Nucleus accumbens (tissue), 56 donors: ENCODE measurements at regions not wholly inside any gene's neighbourhood (a gene's known extent, or its start where the extent isn't known, plus 50 kb on each side); places are given as distances from the start of the nearest gene placed in this dataset.

Experiments
- DNase-seq, 56 donors: peaks; one replicate each; lab custom pipeline; 2025; lab: John Stamatoyannopoulos, UW

DNA sequence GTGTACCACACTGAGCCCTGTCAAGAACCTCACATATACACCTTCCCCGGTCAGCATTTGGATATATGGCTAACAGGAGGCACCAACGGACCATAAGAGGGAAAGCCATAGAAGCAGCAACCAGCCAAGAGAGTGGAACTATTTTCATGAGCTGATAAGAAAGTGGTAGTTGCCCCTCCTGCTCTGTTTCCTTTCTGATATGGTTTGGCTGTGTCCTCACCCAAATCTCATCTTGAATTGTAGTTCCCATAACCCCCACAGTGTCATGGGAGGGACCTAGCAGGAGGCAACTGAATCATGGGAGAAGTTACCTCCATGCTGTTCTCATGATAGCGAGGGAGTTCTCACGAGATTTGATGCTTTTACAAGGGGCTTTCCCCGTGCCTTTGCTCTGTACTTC lies 366.1 kb upstream of the DAB1 start:
- DNase-seq, result no peak

DNA sequence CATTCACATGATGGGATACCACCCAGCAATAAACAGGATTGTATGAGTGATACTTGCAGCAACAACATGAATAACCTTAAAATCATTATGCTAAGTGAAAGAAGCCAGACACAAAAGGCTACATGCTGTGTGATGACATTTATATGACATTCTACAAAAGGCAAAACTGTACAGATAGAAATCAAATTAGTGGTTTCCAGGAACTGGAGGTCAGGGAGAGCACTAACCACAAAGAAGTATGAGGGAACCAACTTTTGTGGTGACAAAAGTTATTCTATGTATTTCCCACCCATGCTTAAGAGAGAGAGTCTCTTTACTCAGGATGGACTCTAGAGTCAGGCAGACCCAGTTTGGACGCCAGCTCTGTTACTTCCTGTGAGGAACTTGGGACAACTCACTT lies 364.5 kb upstream of the DAB1 start:
- DNase-seq, result no peak

DNA sequence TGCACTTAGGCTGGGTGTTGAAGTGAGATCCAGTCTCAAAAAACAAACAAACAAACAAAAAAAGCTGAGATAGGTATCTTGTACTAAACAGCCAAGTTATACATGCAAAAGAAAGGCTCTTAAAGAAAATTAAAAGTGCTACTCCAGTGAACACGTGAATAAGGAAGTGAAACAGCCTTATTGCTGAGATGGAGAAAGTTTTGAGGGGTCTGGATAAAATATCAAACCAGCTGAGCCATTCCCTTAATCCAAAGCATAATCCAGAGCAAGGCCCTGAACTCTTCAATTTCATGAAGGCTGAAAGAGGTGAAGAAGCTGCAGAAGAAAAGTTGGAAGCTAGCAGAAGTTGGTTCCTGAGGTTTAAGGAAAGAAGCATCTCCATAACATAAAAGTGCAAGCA lies 360.5 kb upstream of the DAB1 start:
- DNase-seq, result no peak

DNA sequence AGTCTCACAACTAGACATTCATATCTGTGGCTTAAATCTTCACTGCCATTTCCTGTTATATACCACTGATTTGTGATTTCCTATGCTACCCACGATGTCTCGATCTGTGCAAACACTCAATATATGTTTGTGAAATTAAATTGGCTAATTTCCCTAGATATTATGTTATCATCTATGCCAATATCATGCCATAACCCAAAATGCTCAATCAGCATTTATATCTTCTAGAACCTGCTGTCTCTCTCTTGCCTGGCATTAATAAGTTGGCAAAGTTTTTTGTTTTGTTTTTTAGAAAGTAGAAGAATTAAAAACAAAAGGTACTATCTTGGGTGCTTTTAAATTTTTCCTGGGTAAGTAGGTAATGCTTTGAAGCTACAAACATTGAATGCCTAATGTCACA lies 358.5 kb upstream of the DAB1 start:
- DNase-seq, result no peak

DNA sequence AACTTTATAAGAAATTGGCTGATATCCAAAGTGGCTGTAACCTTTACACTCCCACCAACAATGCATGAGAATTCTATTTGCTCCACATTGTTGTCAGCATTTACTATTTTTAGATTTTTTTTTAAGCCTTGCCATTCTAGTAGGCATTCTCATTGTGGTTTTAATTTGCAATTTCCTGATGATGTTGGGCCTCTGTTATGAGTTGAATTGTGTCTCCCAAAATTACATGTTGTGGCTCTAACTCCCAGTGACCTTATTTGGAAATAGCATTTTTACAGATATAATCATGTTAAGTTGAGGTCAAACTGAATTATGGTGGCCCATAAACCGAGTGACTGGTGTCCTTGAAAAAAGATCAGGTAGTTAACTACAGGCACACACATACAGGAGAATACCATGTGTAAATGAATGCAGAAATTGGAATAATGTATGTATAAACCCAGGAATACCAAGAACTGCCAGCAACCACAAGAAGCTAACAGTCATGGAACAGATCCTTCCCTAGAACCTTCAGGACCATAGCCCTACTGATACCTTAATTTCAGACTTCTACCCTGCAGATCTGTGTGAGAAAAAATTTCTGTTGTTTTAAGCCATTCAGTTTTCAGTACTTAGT lies 348.8 kb upstream of the DAB1 start:
- no peak for DNase-seq

DNA sequence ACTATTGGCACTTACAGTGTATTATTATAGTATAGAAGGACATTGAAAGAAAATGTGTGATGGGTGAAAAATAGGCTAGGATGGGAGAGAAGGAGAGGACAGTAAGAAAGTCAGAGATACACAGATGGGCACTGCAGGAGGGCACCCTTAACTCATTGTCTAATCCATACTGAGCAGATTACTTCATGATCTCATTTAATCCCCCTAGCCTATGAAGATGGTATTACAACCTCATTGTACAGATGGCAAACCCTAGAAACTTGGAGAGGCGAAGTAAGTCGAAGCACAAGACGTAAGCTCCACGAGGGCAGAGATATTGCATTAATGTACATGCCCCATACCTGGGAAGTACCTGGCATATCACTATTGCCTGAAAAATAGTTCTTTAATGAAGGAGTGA lies 346.9 kb upstream of the DAB1 start:
- DNase-seq, result no peak

DNA sequence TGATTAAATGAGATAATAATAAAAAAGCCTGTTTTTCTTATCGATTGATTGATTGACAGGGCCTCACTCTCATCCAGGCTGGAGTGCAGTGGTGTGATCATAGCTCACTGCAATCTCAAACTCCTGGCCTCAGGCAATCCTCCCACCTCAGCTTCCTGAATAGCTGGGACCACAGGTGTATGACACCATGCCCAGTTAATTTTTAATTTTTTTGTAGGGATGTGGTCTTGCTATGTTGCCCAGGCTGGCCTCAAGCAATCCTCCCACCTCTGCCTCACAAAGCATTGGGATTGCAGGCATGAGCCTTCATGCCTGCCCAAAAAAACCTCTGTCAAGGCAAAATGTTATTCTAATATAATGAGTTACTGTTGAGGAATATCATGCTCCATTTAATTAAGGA lies 346.4 kb upstream of the DAB1 start:
- DNase-seq, result no peak

DNA sequence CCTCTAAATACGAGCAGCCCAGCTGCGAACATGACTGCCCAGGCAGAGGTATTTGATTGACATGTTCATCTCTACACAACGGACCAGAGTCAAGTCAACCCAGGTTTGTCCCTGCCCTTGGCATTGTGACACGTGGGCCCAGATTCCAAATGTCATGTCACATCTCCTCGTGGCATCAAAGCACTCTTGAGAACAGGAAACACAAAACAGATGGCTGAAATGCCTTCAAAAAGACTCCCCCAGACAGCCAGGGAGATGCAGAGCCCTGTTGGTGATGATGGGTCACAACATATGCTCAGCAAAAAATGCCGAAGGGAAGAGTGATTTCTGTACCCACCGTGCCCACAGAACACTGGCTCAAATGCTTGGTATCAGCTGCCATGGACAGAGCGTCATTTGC lies 337.8 kb upstream of the DAB1 start:
- no peak for DNase-seq

DNA sequence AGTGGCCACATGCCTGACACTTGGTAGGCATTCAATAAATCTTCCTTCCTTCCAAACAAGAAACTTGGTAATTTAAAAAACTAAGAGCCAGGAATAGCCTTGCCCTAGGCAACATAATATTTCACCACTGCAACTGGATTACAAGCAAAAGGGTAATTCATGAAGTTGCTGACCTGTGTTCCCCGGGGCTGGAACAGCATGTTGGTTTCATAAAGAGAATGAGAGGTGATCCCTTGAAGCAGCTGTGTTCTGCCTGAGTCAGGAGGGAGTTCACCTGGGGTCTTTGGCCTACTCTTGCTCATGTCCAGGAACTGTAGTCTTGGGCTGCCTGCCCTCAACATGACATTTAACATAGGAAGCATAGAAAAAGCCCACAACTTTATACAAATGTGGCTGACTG lies 329.0 kb upstream of the DAB1 start:
- no peak for DNase-seq

DNA sequence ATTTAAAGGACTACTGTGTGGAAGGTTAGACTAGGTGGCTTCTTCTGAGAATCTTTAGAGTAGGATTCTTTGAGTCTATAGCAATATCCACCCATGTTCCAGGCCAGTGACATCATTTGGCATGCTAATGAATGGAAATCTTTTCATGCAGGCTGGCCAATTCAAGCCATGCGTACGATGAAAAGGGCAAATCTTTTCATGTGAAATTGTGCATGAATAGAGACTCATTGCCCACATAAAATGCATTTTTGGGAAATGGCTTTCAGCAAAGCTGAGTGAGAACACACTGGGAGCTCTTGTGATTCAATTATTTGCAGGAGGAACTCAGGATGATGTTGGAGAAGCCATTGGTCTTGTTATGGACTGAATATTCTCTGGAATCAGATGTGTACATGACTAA lies 324.9 kb upstream of the DAB1 start:
- DNase-seq, result no peak

DNA sequence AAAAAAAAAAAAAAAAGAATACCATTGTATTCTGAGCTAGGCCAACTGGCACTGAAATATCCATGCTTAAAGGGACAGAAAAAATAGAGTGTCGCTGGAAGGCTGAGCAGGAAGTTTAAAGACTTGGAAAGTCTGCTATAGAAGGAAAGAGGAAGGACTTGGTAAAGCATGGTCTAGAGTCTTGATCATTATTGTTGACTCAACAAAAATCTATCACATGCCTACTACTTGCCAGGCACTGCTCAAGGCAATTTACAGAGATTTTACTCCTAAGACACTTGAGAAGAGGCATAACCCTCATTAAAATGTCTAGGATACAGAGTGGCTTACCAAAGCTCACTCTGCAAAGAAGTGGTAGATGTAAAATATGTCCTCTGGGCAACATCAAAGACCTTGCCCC lies 324.0 kb upstream of the DAB1 start:
- no peak for DNase-seq

DNA sequence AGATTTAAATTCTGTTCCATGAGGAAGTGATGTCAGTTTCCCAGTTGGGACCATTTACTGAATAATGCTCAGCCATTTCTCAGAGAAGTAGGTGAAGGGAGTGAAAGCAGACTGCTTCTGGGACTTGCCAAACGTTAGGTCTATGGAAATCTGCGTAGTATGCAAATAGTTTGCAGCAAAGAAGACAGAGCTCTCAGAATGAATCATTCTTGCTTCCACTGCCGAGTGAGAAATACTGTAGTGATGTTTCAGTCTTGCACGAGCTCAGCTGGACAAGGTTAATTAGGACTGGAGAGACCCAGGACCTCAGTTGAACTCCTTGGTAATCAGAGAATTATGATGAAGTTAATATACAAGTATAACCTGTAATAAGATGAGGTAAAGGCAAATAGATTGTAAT lies 317.7 kb upstream of the DAB1 start:
- no peak for DNase-seq

DNA sequence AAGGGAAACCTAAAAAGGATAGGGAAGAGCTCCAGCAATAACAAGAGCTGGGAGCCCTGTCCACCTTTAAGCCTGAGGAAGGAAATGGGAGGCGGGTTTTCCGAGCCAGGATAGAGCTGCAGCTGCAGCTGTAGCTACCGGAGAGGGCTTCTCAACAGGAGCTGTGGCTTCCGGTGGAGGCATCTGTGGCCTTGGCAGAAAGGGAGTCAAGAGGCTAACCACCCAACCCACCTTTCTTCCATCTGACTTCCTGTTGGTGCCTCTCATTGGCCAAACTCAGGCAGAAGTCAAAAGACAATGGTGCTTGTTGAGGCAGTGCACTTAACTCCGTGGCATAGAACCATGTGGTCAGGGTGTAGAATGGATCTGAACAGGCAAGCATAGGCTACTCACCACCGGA lies 313.1 kb upstream of the DAB1 start:
- DNase-seq, result no peak

DNA sequence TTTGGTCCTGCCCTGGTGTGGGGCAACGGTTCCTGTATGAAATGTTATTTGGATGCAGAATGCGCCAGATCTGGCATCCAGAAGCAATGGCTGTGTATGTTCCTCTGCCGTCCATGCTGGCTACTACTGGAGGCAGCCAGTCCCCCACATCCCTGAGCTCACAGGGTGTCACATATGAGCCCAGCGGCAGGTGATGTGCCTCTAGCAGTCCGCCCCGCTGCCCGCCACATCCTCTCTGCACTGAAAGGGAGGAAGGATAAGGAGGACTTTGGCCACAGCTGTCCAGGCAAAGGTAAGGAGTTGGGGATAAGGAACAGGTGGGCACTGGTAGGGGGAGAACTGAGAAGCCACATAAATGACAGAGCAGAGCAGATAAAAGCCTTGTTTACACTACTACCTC lies 305.3 kb upstream of the DAB1 start:
- DNase-seq, result no peak

DNA sequence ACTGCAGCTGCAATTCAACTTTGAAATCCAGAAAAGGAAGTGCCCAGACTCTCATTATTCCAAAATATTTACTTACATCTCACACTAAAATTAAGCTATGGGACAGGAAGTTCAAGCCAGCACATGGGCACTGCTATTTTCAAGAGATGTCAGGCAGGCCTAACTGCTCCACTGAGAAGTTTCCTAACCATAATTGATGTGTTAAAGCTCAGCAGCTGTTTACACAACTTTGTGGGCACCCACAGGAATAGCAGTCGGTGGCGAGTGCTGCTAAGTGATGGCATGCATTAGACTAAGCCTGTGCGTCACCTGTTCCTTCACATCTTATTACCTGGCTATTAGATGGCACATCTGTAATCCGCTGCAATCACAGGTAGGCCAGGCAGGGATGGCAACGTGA lies 303.3 kb upstream of the DAB1 start:
- DNase-seq, result no peak

DNA sequence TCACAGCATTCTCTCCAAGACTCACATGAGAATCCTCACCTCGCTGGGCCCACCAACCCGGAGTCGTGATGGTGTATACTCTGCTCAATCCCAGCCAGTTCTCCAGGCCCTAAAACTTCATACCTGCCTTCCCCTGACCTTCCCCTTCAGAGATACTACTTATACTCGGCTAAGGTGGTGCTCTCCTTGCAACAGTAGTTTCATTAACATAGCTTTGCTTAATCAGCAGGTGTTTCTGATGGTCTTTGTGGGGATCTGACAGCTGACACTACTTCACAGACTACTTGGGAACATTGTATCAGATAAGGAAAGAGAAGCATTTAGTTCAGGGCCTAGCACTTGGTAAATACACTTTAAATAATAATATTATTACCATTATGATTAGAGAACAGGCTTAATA lies 301.5 kb upstream of the DAB1 start:
- DNase-seq, result no peak

DNA sequence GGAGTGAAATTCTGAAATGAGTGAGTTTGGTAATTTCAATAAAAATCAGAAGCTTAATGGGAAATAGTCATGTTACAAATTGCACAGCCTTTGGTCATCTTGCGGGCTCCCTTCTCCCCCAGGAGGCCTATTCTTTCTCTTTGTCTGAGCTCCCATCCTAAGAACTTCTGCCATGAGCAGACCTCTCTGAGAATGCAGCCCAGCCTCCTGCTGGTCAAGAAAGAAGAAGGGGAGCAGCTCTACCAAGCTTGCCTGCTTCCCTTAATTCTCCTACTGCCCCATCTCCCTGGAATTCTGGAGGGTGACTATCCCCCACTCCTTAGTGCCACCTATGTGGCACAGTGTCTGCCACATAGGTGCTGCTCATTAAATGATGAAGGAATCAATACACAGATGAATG lies 300.7 kb upstream of the DAB1 start:
- no peak for DNase-seq

DNA sequence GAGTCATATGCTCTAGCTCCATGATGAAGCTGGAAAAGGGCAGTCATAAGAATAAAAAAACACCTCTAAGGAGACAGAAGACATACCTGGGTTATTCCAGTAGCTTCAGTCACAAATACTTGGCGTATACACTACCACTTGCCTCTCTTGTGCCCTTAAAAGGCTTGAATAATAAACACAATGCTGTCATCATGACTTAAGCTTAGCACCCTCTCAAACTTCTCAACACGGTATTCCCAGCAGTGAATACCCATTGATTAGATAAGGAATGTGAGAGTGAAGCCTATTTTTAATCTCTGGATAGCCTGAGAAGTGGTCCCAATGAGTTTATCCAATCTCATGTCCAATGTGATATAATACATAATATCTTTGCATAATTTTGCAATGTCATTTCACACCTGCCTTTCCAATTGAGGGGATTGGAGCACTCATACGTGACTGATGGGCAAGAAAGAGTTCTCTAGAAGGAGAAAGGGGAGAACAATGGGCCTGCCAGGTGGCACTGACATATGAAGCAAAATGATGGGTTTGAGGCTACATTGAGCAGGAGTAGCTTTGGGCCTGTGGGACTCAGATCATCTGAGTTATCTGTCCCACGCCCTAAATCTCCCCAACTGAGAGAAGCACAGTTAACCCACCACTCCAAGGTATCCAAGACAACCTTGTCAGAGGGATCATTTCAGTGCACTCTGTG lies 298.6 kb upstream of the DAB1 start:
- no peak for DNase-seq

DNA sequence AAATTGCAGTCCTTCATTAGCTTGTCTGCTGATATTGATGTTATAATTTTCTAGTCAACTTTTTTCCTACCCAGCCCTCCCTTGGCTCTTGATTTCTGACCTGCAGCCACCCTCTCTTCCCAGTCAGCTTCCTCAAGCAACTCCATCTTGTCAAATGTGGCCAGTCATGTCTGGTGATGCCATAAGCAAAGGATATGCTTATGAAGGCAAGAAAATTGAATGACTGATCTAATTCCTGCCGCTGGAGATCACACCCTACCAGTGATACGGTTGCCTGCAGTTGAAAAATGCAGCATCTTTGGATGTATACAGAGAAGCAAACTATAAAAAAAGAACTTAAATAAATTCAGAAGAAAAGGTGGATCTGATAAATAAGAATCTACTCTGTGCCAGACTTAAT lies 297.1 kb upstream of the DAB1 start:
- DNase-seq, result no peak

DNA sequence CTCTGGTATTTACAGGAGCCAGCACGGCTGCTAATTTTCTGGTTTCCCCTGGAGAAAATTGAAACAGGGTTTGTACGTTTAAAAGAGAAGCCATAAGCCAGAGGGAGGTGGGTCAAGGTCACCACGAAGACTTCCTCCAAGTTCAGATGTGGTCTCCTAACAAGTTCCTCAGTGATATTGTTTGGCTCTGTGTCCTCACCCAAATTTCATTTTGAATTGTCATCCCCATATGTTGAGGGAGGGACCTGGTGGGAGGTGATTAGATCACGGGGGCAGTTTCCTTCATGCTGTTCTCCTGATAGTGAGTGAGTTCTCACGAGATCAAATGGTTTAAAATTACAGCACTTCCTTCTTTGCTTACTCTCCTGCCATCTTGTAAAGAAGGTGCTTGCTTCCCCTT lies 295.4 kb upstream of the DAB1 start:
- no peak for DNase-seq

DNA sequence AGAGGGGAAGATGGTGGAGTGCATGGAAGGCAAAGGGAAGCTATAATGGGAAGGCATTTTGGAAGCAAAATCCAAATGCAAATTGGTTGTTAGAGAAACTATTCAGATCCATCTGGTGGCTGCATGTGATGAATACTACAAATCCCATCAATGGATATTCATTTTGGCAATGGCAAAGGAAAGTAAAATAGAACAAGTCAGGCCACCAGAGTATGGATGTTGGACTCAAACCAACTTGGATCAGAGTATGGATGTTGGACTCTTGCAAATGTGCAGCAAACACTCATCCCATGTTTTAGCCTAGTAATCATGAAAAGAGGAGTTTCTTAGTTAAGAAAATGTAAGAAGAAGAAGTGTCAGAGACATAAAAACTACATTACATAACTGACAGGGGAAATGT lies 289.6 kb upstream of the DAB1 start:
- DNase-seq, result no peak

DNA sequence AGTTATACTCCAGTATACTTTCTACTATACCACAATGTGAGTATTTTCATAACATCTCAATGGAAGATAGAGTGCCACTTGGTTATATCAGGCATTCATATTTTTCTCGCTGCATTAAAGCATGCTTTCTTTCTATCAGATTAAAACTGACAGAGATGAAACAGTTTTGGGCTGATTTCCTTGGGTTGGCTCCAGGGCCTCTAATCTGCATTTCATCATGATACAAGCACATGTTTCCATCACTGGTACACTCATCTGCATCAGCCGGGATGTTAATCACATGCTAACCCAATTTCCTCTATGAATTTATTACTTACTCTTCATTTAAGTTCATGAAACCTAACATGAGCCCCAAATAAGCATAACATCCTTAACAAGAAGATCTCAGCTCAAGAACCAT lies 289.0 kb upstream of the DAB1 start:
- no peak for DNase-seq

DNA sequence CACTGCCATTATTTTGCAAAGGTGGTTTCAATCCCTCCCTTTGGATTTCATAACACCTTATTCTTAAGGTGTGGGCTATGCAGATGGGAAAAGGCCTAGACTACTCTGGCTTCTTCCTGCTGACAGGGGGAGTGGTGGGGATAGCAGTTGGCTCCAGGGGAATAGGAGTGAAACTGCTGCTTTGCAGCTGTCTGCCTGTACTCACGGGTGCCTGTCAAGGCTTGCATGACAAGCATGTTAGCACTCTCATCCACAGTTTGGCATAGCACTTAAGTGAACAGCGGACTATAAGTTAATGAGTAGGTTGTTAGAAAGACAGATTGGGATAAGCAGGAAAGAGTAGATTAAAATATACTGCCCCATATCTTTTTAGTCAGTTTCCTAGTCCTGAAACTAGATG lies 287.5 kb upstream of the DAB1 start:
- DNase-seq, result no peak
